NT2/D1 (cell line): ENCODE measurements at regions not wholly inside any gene's neighbourhood (a gene's known extent, or its start where the extent isn't known, plus 50 kb on each side); places are given as distances from the start of the nearest gene placed in this dataset.

Experiments used
- SUZ12 ChIP-seq: IDR thresholded peaks from 2 replicates; pipeline ENCODE4 v1.6.1; 2011; ENCODE audit not compliant: insufficient read length, insufficient read depth; ENCODE audit errors: extremely low read depth
- ZNF274 ChIP-seq: IDR thresholded peaks from 2 replicates; pipeline ENCODE4 v1.6.1; 2011; ENCODE audit warnings: mild to moderate bottlenecking, low read depth, low read length

GRCh38 chr2:39504790-39505335 is 67.8 kb upstream of the MAP4K3 start:
- TF ChIP-seq ZNF274 (no peak), SUZ12 (no peak)
